Lung (tissue), 11 donors: ENCODE measurements at regions not wholly inside any gene's neighbourhood (a gene's known extent, or its start where the extent isn't known, plus 50 kb on each side); places are given as distances from the start of the nearest gene placed in this dataset.

Experiments
- ATAC-seq: fragments of 200-7000 bp; cut with Tn5 transposase; one replicate; pipeline ENCODE4 v1.9.1; 2020; ENCODE audit warnings: moderate number of reproducible peaks; ENCODE audit not compliant: insufficient read depth, low FRiP score
- DNase-seq, 3 donors: peaks; one replicate each; pipeline ENCODE4 v3.0.0-alpha.2; 2013 to 2017
- H3K27ac ChIP-seq, 2 donors: one replicate each; pipeline ENCODE4 v1.5.1; 2013; ENCODE audit warnings: mild to moderate bottlenecking in 2 of 2, moderate library complexity in 2 of 2, control low read depth in 1 of 2, inconsistent platforms in 1 of 2, low read depth in 1 of 2, low read length in 1 of 2
- H3K27me3 ChIP-seq, 3 donors: one replicate each; pipeline ENCODE4 v1.5.1; 2013; ENCODE audit warnings: low read length in 2 of 3; ENCODE audit not compliant: control insufficient read depth in 3 of 3, insufficient read depth in 3 of 3
- H3K36me3 ChIP-seq, 4 donors: one replicate each; pipeline ENCODE4 v1.5.1; 2013; ENCODE audit warnings: low read length in 4 of 4, mild to moderate bottlenecking in 1 of 4, moderate library complexity in 1 of 4; ENCODE audit not compliant: control insufficient read depth in 4 of 4, insufficient read depth in 4 of 4
- H3K4me1 ChIP-seq, 5 donors: one replicate each; pipeline ENCODE4 v1.5.1; 2013; ENCODE audit warnings: low read length in 5 of 5, mild to moderate bottlenecking in 2 of 5, moderate library complexity in 1 of 5; ENCODE audit not compliant: control insufficient read depth in 5 of 5, insufficient read depth in 5 of 5
- H3K4me3 ChIP-seq: one replicate; pipeline ENCODE4 v1.5.1; 2013; ENCODE audit warnings: mild to moderate bottlenecking, control low read depth, moderate library complexity
- H3K9ac ChIP-seq, 2 donors: one replicate each; pipeline ENCODE4 v1.5.1; 2013; ENCODE audit warnings: low read length in 2 of 2, control low read depth in 1 of 2; ENCODE audit not compliant: insufficient read depth in 1 of 2
- H3K9me3 ChIP-seq, 4 donors: one replicate each; pipeline ENCODE4 v1.5.1; 2013; ENCODE audit warnings: low read length in 3 of 4, mild to moderate bottlenecking in 1 of 4, moderate library complexity in 1 of 4; ENCODE audit not compliant: control insufficient read depth in 4 of 4, insufficient read depth in 3 of 4
- WGBS, 2 donors: extraction: QIAGEN DNeasy Blood & Tissue Kit; methylation state at CpG; one replicate each; pipeline ENCODE4 v1.1.7; 2013; 5-methylcytosine and 5-hydroxymethylcytosine counted together
- TF ChIP-seq, protein P1 (sequence below): IDR thresholded peaks from 2 replicates; pipeline ENCODE4 v1.5.1; 2012; ENCODE audit warnings: mild to moderate bottlenecking; ENCODE audit errors: control extremely low read depth, extremely low read depth
- donor health status: control.
- donor health status: control.
- donor health status: Bipolar disorder and iron deficiency.
- donor health status: healthy.
- donor health status: DM: yes; HTN: yes; CAD: no.

DNA sequence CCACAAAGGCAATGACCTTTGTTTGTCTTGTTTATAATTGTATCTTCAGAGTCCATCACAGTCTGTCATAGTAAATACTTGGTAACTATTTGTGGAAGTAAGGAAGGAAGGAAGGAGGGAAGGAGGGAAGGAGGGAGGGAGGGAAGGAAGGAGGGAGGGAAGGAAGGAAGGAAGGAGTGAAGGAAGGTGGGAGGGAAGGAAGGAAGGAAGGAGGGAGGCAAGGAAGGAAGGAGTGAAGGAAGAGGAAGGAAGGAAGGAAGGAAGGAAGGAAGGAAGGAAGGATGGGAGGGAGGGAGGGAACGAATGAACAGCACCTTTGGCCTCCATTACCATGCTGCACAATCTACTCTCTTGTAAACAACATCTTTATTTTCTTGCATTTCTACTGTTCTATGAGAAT is 559.5 kb upstream of the PKN2 start:
- Histone ChIP-seq H3K9ac (no peak overlapping the region), H3K4me3 (no peak overlapping the region), H3K4me1 (no peaks in the 10 kb centered on the region), H3K27me3 (no peaks in the 10 kb centered on the region), H3K27ac (no peak overlapping the region), H3K9me3 (no peaks in the 10 kb centered on the region), H3K36me3 (no peaks in the 10 kb centered on the region)
- 56 to 60% methylated on average over 1 of the region's 1 CpG for WGBS, 2 donors
- ATAC-seq (no peak), DNase-seq (no peak)
- TF ChIP-seq, protein P1, sequence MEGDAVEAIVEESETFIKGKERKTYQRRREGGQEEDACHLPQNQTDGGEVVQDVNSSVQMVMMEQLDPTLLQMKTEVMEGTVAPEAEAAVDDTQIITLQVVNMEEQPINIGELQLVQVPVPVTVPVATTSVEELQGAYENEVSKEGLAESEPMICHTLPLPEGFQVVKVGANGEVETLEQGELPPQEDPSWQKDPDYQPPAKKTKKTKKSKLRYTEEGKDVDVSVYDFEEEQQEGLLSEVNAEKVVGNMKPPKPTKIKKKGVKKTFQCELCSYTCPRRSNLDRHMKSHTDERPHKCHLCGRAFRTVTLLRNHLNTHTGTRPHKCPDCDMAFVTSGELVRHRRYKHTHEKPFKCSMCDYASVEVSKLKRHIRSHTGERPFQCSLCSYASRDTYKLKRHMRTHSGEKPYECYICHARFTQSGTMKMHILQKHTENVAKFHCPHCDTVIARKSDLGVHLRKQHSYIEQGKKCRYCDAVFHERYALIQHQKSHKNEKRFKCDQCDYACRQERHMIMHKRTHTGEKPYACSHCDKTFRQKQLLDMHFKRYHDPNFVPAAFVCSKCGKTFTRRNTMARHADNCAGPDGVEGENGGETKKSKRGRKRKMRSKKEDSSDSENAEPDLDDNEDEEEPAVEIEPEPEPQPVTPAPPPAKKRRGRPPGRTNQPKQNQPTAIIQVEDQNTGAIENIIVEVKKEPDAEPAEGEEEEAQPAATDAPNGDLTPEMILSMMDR: no peak

- TF ChIP-seq, protein P1: no peak
- WGBS, 2 donors: 91 to 96% methylated on average over 2 of the region's 2 CpGs
- ATAC-seq: no peak
These were observed 557.6 kb upstream of the PKN2 start for GRCh38 chr1:88126467-88126866.

DNA sequence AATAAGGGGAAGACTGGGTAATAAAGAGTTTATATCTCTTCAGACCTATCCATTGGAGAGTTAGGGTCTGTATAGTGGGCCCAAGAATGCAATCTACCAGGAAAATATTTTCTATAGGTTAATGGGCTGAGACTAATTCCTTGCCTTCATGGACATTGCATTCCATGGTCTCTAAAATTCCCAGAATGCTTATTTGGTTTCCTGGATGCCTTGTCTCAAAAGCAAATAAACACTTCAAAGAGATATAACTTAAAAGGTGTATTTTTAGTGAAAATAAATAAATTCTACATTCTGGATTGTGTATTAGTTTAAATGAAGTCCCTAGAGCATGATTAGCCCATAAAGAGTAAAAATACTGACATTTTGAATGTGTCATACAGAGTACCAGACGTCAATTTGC is 550.1 kb upstream of the PKN2 start:
- Histone ChIP-seq H3K27ac (no peak overlapping the region), H3K9me3 (peaks cover 0 to 5% (median 2%) of the 10 kb centered on the region in 4 donors), H3K27me3 (peaks cover 0 to 3% (median 0%) of the 10 kb centered on the region in 3 donors), H3K9ac (no peak overlapping the region), H3K36me3 (no peaks in the 10 kb centered on the region), H3K4me3 (no peak overlapping the region), H3K4me1 (no peaks in the 10 kb centered on the region)
- no peak for ATAC-seq
- TF ChIP-seq, protein P1: no peak
- WGBS, 2 donors: 81 to 83% methylated on average over 1 of the region's 1 CpG
- no peak for DNase-seq

More at GRCh38 chr1:88126467-88126866, 557.6 kb upstream of the PKN2 start:
- DNase-seq: no peak
- Histone ChIP-seq H3K4me3 (no peak overlapping the region), H3K36me3 (no peaks in the 10 kb centered on the region), H3K9ac (no peak overlapping the region), H3K9me3 (peaks cover 0 to 2% (median under 1%) of the 10 kb centered on the region in 4 donors), H3K27ac (no peak overlapping the region), H3K4me1 (no peaks in the 10 kb centered on the region), H3K27me3 (no peaks in the 10 kb centered on the region)
